Osteocyte (in vitro differentiated cells): ENCODE measurements at regions not wholly inside any gene's neighbourhood (a gene's known extent, or its start where the extent isn't known, plus 50 kb on each side); places are given as distances from the start of the nearest gene placed in this dataset.

Experiments used
- DNase-seq: peaks from one replicate; pipeline ENCODE4 v3.0.0; 2021; ENCODE audit warnings: mixed read lengths; ENCODE audit not compliant: unreplicated experiment; ENCODE audit errors: extremely low spot score
- H3K27ac Mint-ChIP-seq: one replicate; pipeline ENCODE4 v1.8.0; 2021; ENCODE audit warnings: mild to moderate bottlenecking, mixed read lengths; ENCODE audit not compliant: unreplicated experiment
- H3K27me3 Mint-ChIP-seq: one replicate; pipeline ENCODE4 v1.8.0; 2021; ENCODE audit warnings: mixed read lengths; ENCODE audit not compliant: unreplicated experiment
- H3K36me3 Mint-ChIP-seq: one replicate; pipeline ENCODE4 v1.8.0; 2021; ENCODE audit warnings: mixed read lengths; ENCODE audit not compliant: unreplicated experiment
- H3K4me1 Mint-ChIP-seq: one replicate; pipeline ENCODE4 v1.8.0; 2021; ENCODE audit warnings: mixed read lengths; ENCODE audit not compliant: unreplicated experiment
- H3K4me3 Mint-ChIP-seq: one replicate; pipeline ENCODE4 v1.8.0; 2021; ENCODE audit warnings: mild to moderate bottlenecking, moderate library complexity, mixed read lengths; ENCODE audit not compliant: unreplicated experiment
- H3K9me3 Mint-ChIP-seq: one replicate; pipeline ENCODE4 v1.8.0; 2021; ENCODE audit warnings: mixed read lengths; ENCODE audit not compliant: unreplicated experiment
- CTCF ChIP-seq: fragments of 200-600 bp; sonication (generic); IDR thresholded peaks from 2 replicates; pipeline ENCODE4 v1.5.0; 2021; ENCODE audit warnings: antibody characterized with exemption, mild to moderate bottlenecking, moderate library complexity

GRCh38 chr10:85224366-85224940, 896.1 kb downstream of the CCSER2 start:
- peaks cover 18% of the 10 kb centered on the region for H3K9me3 Mint-ChIP-seq
- no peaks in the 10 kb centered on the region for H3K36me3 Mint-ChIP-seq
- no peak overlapping the region for H3K27ac Mint-ChIP-seq
- no peaks in the 10 kb centered on the region for H3K4me1 Mint-ChIP-seq
- H3K27me3 Mint-ChIP-seq: no peaks in the 10 kb centered on the region
- H3K4me3 Mint-ChIP-seq: no peak overlapping the region
- DNase-seq: no peak
- no peak for TF ChIP-seq CTCF

- Mint-ChIP-seq H3K9me3 (peaks cover 15% of the 10 kb centered on the region), H3K27ac (no peak overlapping the region), H3K36me3 (no peaks in the 10 kb centered on the region), H3K4me3 (no peak overlapping the region), H3K4me1 (no peaks in the 10 kb centered on the region), H3K27me3 (no peaks in the 10 kb centered on the region)
- no peak for DNase-seq
- TF ChIP-seq CTCF: no peak
Observed at GRCh38 chr10:85225311-85225710, 896.9 kb downstream of the CCSER2 start.

GRCh38 chr10:85226596-85226995, 898.2 kb downstream of the CCSER2 start:
- Mint-ChIP-seq H3K4me3 (no peak overlapping the region), H3K9me3 (peaks cover 7% of the 10 kb centered on the region), H3K36me3 (no peaks in the 10 kb centered on the region), H3K27ac (no peak overlapping the region), H3K4me1 (no peaks in the 10 kb centered on the region), H3K27me3 (no peaks in the 10 kb centered on the region)
- TF ChIP-seq CTCF: no peak
- DNase-seq: no peak

DNA sequence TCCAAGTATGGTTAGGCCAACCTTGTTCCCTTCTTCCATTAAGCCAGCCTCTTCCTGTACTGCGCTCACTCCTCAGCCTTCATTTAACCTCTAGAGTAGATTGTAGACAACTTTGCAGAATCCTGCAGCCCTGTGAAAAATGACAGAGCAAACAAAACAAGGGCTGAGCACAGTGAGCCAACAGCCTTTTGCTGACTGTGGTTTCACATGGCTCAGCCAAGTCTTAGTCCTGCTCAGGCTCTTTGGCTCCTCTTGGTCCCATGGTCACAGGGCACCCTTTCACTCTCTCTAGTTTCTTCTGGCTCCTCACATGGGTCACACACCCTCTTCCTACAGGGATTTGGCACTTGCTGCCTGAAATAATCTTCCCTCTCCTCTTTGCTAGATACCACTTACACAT, 900.3 kb downstream of the CCSER2 start:
- TF ChIP-seq CTCF: no peak
- peaks cover 7% of the 10 kb centered on the region for H3K9me3 Mint-ChIP-seq
- H3K4me3 Mint-ChIP-seq: no peak overlapping the region
- H3K27ac Mint-ChIP-seq: no peak overlapping the region
- no peaks in the 10 kb centered on the region for H3K27me3 Mint-ChIP-seq
- H3K36me3 Mint-ChIP-seq: no peaks in the 10 kb centered on the region
- no peaks in the 10 kb centered on the region for H3K4me1 Mint-ChIP-seq
- DNase-seq: no peak

GRCh38 chr10:85231534-85232270, 903.3 kb downstream of the CCSER2 start:
- no peak for TF ChIP-seq CTCF
- Mint-ChIP-seq H3K27ac (no peak overlapping the region), H3K27me3 (no peaks in the 10 kb centered on the region), H3K9me3 (no peaks in the 10 kb centered on the region), H3K4me1 (peaks cover 10% of the 10 kb centered on the region), H3K4me3 (no peak overlapping the region), H3K36me3 (no peaks in the 10 kb centered on the region)
- no peak for DNase-seq
